GM12872 (cell line): ENCODE measurements at regions not wholly inside any gene's neighbourhood (a gene's known extent, or its start where the extent isn't known, plus 50 kb on each side); places are given as distances from the start of the nearest gene placed in this dataset.

ENCODE experiments used
- CTCF ChIP-seq: IDR thresholded peaks from 3 replicates; pipeline ENCODE4 v1.5.1; 2011; ENCODE audit warnings: low read depth, mild to moderate bottlenecking, low read length, moderate library complexity; ENCODE audit not compliant: insufficient read depth

GRCh38 chr16:50425648-50426047 is 56.9 kb upstream of the BRD7 start:
- TF ChIP-seq CTCF, result no peak

- TF ChIP-seq CTCF, result no peak
These were observed 56.3 kb upstream of the BRD7 start for GRCh38 chr16:50425044-50425443.

- no peak for TF ChIP-seq CTCF
These were observed 54.1 kb upstream of the BRD7 start for GRCh38 chr16:50422926-50423325.

- TF ChIP-seq CTCF, result no peak
These were observed 50.3 kb upstream of the BRD7 start for GRCh38 chr16:50419116-50419515.
